ENCODE measurements at regions not wholly inside any gene's neighbourhood (a gene's known extent, or its start where the extent isn't known, plus 50 kb on each side); places are given as distances from the start of the nearest gene placed in this dataset.

GRCh38 chr18:74023220-74023619 is 124.4 kb downstream of the FBXO15 start:
- DNase-seq = no peak
- no peaks in the 10 kb centered on the region for H3K36me3 ChIP-seq
- H3K9me3 ChIP-seq = no peaks in the 10 kb centered on the region
- no peak overlapping the region for H3K27ac ChIP-seq
- no peaks in the 10 kb centered on the region for H3K27me3 ChIP-seq (ENCODE audit: low read depth)
- TF ChIP-seq, protein P1, sequence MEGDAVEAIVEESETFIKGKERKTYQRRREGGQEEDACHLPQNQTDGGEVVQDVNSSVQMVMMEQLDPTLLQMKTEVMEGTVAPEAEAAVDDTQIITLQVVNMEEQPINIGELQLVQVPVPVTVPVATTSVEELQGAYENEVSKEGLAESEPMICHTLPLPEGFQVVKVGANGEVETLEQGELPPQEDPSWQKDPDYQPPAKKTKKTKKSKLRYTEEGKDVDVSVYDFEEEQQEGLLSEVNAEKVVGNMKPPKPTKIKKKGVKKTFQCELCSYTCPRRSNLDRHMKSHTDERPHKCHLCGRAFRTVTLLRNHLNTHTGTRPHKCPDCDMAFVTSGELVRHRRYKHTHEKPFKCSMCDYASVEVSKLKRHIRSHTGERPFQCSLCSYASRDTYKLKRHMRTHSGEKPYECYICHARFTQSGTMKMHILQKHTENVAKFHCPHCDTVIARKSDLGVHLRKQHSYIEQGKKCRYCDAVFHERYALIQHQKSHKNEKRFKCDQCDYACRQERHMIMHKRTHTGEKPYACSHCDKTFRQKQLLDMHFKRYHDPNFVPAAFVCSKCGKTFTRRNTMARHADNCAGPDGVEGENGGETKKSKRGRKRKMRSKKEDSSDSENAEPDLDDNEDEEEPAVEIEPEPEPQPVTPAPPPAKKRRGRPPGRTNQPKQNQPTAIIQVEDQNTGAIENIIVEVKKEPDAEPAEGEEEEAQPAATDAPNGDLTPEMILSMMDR (IDR thresholded peaks at IDR 0.05) = no peak
- intact Hi-C loops (cut with DNase I) = no loop called here
- H3K4me3 ChIP-seq = no peak overlapping the region
- H3K4me1 ChIP-seq = no peaks in the 10 kb centered on the region
- no peak for ATAC-seq

DNA sequence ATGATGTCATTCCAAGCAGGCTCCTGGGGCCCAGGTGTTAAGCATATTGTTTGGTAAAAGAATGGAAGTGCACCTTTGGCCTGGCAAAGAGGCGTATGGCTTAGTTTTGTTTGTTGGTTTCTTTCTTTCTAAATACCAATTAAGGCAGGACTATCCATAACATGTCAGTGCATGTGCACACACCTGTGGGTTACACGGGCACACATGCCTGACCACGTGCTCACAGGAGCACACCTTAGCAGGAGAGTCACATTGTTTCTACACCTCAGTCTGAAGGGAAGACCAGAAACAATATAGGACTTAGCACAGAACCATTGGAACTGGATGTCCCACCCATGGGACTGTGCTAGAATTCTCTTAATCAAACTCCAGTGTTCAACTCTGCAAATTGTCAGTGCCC is 127.8 kb downstream of the FBXO15 start:
- Histone ChIP-seq H3K27me3 (ENCODE audit: low read depth) (no peaks in the 10 kb centered on the region), H3K36me3 (no peaks in the 10 kb centered on the region), H3K27ac (no peak overlapping the region), H3K4me3 (no peak overlapping the region), H3K4me1 (no peaks in the 10 kb centered on the region), H3K9me3 (no peaks in the 10 kb centered on the region)
- TF ChIP-seq, protein P1 (IDR thresholded peaks at IDR 0.05) = no peak
- no peak for ATAC-seq
- DNase-seq = no peak
- intact Hi-C loops (cut with DNase I) = no loop called here

GRCh38 chr18:74013955-74014354 is 133.7 kb downstream of the FBXO15 start:
- DNase-seq (no peak), ATAC-seq (peak; percentile 74 to 80)
- TF ChIP-seq, protein P1 (IDR thresholded peaks at IDR 0.05) = no peak
- Histone ChIP-seq H3K27me3 (ENCODE audit: low read depth) (no peaks in the 10 kb centered on the region), H3K4me3 (no peak overlapping the region), H3K4me1 (peaks cover 9% of the 10 kb centered on the region), H3K27ac (no peak overlapping the region), H3K9me3 (no peaks in the 10 kb centered on the region), H3K36me3 (no peaks in the 10 kb centered on the region)
- intact Hi-C loops (cut with DNase I) = no loop called here

DNA sequence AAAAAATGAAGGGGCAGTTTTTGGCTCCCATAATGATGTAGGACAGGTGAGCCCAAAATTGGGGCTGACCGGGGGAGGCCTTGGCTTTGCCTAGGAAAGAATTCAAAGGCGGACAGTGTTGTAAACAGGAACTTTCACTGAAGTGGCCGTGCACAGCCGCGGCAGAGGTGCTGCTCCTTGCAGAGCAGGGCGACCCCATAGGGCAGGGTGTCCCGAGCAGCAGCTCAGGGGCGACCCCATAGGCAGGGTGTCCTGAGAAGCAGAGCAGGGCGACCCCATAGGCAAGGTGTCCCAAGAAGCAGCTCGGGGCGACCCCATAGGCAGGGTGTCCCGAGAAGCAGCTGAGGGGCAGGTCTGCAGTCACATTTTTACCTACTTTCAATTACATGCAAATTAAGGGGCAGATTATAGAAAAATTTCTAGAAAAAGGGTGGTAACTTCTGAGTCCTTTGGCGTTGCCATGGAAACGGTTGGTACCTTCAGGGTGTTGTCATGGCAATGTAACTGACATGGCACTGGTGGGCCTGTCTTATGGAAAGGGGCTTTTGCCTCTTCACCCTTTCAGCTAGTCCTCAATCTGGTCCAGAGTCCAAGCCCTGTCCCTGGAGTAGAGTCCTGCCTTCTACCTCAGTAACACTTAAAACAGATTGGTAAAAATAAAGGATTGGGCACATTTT is 134.5 kb downstream of the FBXO15 start:
- ATAC-seq (peak; percentile 38 to 40), DNase-seq (no peak)
- Histone ChIP-seq H3K4me1 (peaks cover 9% of the 10 kb centered on the region), H3K27ac (no peak overlapping the region), H3K27me3 (ENCODE audit: low read depth) (no peaks in the 10 kb centered on the region), H3K4me3 (no peak overlapping the region), H3K9me3 (no peaks in the 10 kb centered on the region), H3K36me3 (no peaks in the 10 kb centered on the region)
- TF ChIP-seq, protein P1 (IDR thresholded peaks at IDR 0.05) = no peak
- intact Hi-C loops (cut with DNase I) = no loop called here

GRCh38 chr18:74006143-74006542 is 141.5 kb downstream of the FBXO15 start:
- no peak overlapping the region for H3K4me3 ChIP-seq
- H3K36me3 ChIP-seq = no peaks in the 10 kb centered on the region
- TF ChIP-seq, protein P1 (IDR thresholded peaks at IDR 0.05) = no peak
- no peaks in the 10 kb centered on the region for H3K27me3 ChIP-seq (ENCODE audit: low read depth)
- H3K9me3 ChIP-seq = no peaks in the 10 kb centered on the region
- H3K27ac ChIP-seq = no peak overlapping the region
- DNase-seq = no peak
- ATAC-seq = no peak
- intact Hi-C loops (cut with DNase I) = no loop called here
- H3K4me1 ChIP-seq = no peaks in the 10 kb centered on the region
